ENCODE measurements at regions not wholly inside any gene's neighbourhood (a gene's known extent, or its start where the extent isn't known, plus 50 kb on each side); places are given as distances from the start of the nearest gene placed in this dataset.
"Not testable (repeated sequence)": the region's sequence is repeated elsewhere in the genome, so short reads cannot be mapped to it uniquely, and the experiment has no call there.

DNA sequence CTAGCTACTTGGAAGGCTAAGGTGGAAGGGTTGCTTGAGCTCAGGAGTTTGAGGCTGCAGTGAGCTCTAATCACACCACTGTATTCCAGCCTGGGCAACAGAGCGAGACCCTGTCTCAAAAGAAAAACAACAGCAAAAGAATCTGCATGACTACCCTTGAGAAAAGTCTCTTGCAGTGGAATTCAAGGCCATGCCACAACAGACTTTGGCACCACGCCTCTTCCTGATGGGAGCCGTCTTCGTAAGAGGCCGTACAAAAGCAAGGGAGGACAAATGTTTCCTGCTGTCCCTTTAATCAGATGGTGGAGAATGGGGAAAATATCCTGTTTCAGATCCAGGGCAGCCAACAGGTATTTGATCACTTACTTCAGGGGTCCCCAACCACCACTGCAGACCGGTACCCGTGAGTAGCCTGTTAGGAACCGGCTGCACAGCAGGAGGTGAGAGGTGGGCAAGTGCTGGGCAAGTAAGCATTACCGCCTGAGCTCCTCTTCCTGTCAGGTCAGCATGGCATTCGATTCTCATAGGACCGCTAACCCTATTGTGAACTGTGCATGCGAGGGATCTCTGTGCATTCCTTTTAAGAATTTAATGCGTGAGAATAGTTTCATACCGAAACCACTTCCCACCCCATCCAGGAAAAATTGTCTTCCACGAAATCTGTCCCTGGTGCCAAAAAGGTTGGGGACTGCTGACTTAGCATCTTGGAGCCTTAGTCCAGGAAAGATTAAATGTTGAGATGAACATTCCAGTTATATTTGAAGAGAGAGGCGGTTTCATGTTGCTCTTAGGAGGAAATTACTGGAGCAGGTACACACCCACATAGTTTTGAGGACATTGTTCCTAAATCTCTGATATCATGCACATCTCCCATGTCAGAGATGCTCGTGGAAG, 94.4 kb upstream of the XPO1 start:
- intact Hi-C loops (cut with micrococcal nuclease): no loop called here

DNA sequence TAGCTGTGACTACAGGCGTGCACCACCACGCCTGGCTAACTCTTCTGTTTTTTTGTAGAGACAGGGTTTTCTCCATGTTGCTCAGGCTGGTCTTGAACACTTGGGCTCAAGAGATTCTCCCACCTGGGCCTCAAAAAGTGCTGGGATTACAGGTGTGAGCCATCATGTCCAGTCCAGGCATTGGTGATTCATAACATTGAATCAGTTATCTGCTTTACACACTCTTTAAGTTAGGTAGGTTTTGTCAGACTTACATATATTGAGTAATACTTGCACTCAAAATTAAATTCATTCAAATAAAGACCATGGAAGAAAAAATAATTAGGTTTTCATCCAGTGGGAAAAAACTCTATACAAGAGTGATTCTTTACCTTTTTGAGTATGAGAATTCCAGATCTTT, 93.2 kb upstream of the XPO1 start:
- intact Hi-C loops (cut with micrococcal nuclease): no loop called here

DNA sequence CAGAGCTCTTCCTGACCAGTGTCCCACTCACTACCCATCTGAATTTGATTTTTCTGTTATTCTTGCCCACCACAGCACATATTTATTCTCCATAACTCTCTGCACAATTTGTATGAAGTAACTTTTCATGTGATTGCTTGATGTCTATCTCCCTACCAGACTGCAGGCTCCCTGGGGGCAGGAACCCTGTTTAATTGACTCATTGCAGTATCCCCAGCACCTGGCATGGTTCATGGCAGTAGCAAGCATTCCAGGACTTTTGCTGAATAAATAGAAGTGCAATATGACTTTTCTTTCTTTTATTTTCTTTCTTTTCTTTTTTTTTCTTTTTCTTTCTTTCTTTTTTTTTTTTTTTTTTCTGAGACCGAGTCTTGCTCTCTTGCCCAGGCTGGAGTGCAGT, 88.7 kb upstream of the XPO1 start:
- intact Hi-C loops (cut with micrococcal nuclease): no loop called here

DNA sequence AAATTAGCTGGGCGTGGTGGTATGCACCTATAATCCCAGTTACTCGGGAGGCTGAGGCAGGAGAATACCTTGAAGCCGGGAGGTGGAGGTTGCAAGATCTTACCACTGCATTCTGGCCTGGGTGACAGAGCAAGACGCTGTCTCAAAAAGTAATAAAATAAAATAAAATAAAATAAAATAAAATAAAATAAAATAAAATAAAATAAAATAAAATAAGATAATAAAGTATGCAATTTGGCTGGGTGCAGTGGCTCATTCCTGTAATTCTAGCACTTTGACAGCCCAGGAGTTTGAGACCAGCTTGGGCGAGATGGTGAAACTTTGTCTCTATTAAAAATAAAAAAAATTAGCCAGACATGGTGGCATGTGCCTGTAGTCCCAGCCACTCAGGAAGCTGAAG, 85.6 kb upstream of the XPO1 start:
- intact Hi-C loops (cut with micrococcal nuclease): no loop called here

DNA sequence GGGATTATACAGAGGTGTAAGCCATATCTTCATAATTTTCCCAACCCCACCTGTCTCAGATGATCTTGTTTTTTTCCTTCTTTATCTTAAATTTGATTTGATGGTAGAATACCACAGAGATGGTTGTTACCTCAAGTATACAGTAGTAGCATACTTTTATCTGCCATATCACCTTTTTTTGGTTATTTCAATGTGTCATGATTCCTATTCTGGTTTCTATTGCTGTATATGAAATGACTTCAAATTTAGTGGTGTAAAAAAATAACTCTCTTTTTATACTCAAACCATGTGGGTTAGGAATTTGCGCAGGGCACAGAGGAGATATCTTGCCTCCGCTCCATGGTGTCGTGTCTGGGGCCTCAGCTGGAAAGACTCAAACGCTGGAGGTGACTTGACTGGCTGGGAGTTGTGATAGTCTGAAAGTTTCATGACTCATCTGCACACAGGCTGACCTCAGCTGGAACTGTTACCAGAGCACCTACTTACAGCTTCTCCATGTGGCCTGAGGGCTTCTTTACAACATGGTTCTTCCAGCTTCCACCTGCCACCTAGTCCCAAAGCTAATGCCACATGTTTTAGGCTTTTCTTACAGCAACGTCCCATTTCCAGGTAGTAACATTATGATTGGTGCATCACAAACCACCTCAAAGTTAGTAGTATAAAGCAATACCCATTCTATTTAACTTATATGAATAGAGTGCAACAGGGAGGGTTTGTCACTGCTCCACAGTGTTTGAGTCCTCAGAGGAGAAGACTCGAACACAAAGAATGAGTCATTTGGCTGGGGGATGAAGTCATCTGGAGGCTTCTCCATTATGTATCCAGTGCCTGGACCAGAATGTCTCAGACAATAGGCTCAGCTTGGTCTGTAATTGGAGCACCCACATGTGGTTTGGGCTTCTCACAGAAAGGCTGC, 82.3 kb upstream of the XPO1 start:
- intact Hi-C loops (cut with micrococcal nuclease): no loop called here

DNA sequence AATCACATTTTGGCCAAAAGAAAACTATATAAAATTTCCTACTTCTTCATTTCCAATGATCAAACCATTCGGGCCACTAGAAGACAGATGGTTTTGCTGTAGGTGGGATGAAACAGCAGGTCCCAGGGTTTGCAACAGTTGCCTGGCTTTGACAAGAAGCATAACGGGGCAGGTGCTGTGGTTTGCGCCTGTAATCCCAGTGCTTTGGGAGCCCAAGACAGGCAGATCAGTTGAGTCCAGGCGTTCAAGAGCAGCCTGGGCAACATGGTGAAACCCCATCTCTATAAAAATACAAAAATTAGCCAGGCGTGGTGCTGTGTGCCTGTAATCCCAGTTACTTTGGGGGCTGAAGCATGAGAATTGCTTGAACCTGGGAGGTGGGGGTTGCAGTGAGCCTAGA, 81.4 kb upstream of the XPO1 start:
- intact Hi-C loops (cut with micrococcal nuclease): no loop called here

DNA sequence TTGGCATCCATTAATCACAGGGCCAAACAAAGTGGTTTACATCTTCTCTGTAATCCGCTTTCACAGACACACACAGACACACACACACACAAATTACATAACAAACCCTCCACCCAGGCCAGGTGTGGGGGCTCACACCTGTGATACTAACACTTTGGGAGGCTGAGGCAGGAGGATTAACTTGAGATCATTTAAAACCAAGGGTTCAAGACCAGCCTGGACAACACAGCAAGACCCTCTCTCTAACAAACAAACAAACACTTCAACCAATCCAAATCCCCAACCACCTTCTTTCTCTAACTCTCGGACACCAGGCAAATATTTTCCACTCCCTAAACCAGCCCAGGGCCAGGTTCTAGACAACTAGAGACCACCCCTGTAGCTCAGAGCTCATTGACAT, 79.5 kb upstream of the XPO1 start:
- intact Hi-C loops (cut with micrococcal nuclease): no loop called here

DNA sequence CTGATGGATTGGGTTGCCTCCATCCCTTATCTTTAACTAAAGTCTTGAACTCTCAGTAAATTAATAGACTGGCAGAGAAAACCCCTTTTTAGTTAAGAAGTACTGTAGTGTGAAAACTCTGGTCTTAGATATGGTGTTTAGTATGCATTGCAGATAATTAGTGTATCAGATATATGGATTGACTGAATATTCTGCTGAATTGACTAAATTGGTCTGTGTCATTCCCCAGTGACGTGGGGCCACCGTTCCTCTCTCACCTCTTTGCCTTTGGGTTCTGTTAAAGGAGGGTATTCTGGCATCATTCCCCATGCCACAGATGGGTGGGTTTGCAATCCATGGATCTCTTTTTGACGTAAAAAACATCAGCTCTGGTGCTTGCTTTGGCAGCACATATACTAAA, 67.1 kb upstream of the XPO1 start:
- intact Hi-C loops (cut with micrococcal nuclease): no loop called here

DNA sequence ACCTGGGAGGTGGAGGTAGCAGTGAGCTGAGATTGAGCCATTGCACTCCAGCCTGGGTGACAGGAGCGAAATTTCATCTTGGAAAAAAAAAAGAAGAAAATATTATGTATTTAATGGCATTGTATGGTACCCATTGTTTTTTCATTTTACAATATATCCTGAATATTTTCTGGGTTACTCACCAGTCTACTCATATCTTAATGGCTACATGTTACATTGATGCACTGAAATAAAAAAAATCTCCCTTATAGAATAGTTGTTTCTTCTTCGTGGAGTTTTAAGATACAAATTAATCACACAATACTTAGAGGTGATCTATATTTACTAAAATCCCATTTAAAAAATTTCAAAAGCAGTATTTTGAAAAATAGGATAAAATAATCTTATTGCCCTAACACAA, 66.3 kb upstream of the XPO1 start:
- intact Hi-C loops (cut with micrococcal nuclease): no loop called here

DNA sequence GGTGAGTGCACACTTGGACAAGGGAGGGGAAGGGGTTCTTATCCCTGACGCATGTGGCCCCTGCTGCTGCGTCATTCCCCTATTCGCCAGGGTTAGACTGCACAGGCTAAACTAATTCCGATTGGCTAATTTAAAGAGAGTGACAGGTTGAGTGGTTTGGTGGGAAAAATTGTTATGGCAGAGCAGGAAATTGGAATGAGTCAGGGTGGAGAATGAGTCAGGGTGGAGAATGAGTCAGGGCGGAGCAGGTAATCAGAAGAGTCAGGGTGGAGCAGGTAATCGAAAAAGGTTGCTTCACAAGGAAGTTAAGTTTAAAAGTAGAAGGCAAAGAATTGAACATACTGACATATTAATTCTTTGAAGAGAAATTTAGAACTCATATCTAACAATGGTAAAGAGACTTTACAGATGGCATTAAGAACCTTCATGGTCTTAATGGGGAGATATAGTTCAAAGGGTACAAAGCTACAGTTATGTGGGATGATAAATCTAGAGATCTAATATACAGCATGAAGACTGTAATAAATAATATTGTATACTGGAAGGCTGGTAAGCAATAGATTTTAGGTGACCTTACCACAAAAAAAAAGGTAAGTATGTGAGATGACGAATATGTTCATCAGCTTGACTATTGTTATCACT, 60.5 kb upstream of the XPO1 start:
- intact Hi-C loops (cut with micrococcal nuclease): not testable (repeated sequence)

DNA sequence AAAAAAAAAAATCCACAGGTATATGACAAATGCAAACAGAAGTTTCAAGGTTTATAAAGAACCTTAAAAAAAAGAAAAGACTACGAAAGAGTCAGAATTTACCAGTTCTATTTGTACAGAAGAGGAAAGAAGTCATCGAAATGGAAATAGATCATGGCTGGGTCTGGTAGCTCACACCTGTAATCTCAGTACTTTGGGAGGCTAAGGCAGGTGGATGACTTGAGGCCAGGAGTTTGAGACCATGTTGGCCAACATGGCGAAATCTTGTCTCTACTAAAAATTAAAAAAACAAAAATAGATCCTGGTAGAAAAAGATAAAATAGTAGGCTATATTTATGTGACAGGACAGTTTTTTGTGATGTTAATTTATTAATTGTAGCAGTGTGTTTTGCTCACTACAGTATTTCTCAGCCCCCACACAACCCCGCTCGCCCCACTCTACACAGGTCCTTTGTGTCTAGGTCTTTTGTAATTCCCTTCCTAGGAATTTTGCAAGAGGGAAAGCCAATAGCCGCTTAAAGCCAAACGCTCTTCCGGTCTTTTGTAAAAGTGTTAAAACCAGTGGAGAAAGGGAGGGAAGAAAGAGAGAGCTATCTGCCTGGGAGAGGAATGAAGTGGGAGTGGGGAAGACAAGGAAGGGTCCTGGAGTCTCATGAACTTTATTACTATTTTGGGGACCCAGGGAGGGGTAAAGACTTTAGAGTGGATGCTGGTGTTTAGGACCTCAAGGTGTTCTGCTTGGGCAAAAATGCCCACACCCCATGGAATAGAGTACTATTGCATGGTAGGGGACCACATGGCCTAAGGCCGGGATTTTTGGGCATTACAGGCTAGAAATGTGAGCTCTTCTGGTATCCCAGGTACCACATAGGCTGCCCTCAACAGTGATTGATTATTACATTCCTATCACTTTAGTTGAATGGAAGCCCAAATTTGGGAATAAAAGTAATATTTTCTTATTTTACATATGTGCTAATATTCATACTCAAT, 59.4 kb upstream of the XPO1 start:
- intact Hi-C loops (cut with micrococcal nuclease): no loop called here

DNA sequence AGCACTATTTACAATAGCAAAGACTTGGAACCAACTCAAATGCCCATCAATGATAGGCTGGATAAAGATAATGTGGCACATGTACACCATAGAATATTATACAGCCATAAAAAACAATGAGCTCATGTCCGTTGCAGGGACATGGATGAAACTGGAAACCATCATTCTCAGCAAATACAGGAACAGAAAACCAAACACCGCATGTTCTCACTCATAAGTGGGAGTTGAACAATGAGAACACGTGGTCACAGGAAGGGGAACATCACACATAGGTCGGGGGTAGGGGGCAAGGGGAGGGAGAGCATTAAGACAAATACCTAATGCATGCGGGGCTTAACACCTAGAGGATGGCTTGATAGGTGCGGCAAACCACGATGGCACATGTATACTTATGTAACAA, 56.0 kb upstream of the XPO1 start:
- intact Hi-C loops (cut with micrococcal nuclease): not testable (repeated sequence)

DNA sequence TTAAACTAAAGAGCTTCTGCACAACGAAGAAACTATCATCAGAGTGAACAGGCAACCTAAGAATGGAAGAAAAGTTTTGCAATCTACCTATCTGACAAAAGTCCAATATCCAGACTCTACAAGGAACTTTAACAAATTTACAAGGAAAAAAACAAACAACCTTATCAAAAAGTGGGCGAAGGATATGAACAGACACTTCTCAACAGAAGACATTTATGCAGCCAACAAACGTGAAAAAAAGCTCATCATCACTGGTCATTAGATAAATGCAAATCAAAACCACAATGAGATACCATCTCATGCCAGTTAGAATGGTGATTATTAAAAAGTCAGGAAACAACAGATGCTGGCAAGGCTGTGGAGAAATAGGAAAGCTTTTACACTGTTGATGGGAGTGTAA, 55.5 kb upstream of the XPO1 start:
- intact Hi-C loops (cut with micrococcal nuclease): not testable (repeated sequence)

DNA sequence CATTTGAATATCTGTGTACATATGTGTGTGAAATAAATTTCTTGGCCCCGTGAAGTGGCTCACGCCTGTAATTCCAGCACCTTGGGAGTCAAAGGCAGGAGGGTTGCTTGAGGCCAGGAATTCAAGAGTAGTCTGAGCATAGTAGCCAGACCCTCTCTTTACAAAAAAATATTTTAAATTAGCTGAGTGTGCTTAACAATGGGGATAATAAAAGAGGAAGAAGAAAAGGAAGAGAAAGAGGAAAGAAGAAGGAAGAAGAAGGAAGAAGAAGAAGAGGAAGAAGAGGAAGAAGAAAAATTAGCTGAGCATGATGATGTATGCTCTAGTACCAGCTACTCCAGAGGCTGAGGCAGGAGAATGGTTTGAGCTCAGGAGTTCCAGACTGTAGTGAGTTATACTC, 52.1 kb upstream of the XPO1 start:
- intact Hi-C loops (cut with micrococcal nuclease): no loop called here

DNA sequence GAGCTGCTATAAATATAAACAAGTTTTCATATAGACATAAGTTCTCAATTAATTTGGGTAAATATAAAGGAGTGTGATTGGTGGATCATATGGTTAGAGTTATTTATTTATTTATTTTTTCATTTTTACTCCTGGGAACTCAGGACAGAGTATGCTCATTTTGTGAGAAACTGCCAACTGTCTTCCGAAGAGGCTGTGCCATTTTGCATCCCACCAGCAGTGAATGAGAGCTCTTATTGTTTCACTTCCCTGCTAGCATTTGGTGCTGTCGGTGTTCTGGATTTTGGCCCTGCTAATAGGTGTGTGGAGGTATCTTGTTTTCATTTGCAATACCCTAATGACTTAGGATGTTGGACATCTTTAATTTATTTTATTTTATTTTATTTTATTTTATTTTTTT, 50.4 kb upstream of the XPO1 start:
- intact Hi-C loops (cut with micrococcal nuclease): no loop called here
